ENCODE measurements at regions not wholly inside any gene's neighbourhood (a gene's known extent, or its start where the extent isn't known, plus 50 kb on each side); places are given as distances from the start of the nearest gene placed in this dataset.

- Histone ChIP-seq H3K27me3 (no peaks in the 10 kb centered on the region), H3K4me3 (no peak overlapping the region), H3K36me3 (no peaks in the 10 kb centered on the region), H3K4me1 (no peaks in the 10 kb centered on the region), H3K9me3 (peaks cover 0 to 12% (median 0%) of the 10 kb centered on the region in 4 donors), H3K27ac (no peak overlapping the region)
- DNase-seq (ENCODE audit: low spot score in 2 of 2) = no peak
- TF ChIP-seq EP300 (IDR thresholded peaks at IDR 0.05) (no peak), POLR2A (IDR thresholded peaks at IDR 0.05) (no peak)
- TF ChIP-seq, protein P1, sequence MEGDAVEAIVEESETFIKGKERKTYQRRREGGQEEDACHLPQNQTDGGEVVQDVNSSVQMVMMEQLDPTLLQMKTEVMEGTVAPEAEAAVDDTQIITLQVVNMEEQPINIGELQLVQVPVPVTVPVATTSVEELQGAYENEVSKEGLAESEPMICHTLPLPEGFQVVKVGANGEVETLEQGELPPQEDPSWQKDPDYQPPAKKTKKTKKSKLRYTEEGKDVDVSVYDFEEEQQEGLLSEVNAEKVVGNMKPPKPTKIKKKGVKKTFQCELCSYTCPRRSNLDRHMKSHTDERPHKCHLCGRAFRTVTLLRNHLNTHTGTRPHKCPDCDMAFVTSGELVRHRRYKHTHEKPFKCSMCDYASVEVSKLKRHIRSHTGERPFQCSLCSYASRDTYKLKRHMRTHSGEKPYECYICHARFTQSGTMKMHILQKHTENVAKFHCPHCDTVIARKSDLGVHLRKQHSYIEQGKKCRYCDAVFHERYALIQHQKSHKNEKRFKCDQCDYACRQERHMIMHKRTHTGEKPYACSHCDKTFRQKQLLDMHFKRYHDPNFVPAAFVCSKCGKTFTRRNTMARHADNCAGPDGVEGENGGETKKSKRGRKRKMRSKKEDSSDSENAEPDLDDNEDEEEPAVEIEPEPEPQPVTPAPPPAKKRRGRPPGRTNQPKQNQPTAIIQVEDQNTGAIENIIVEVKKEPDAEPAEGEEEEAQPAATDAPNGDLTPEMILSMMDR (IDR thresholded peaks at IDR 0.05) = no peak
- WGBS, 2 donors = 93 to 94% methylated on average over 1 of the region's 1 CpG
Observed at GRCh38 chr10:52665821-52666220, 106.8 kb downstream of the MBL2 start.

GRCh38 chr10:52666931-52667330 is 105.7 kb downstream of the MBL2 start:
- H3K27ac ChIP-seq = no peak overlapping the region
- H3K4me3 ChIP-seq = no peak overlapping the region
- no peaks in the 10 kb centered on the region for H3K4me1 ChIP-seq
- TF ChIP-seq EP300 (IDR thresholded peaks at IDR 0.05) (no peak), POLR2A (IDR thresholded peaks at IDR 0.05) (no peak)
- TF ChIP-seq, protein P1 (IDR thresholded peaks at IDR 0.05) = no peak
- H3K27me3 ChIP-seq = no peaks in the 10 kb centered on the region
- peaks cover 0 to 12% (median 0%) of the 10 kb centered on the region in 4 donors for H3K9me3 ChIP-seq
- 80 to 95% methylated on average over 1 of the region's 1 CpG for whole genome bisulfite sequencing, 2 donors
- no peaks in the 10 kb centered on the region for H3K36me3 ChIP-seq
- DNase-seq (ENCODE audit: low spot score in 2 of 2) = no peak

GRCh38 chr10:52668024-52668423 is 104.6 kb downstream of the MBL2 start:
- Histone ChIP-seq H3K27ac (no peak overlapping the region), H3K9me3 (peaks cover 0 to 12% (median 0%) of the 10 kb centered on the region in 4 donors), H3K4me1 (no peaks in the 10 kb centered on the region), H3K36me3 (no peaks in the 10 kb centered on the region), H3K4me3 (no peak overlapping the region), H3K27me3 (no peaks in the 10 kb centered on the region)
- DNase-seq (ENCODE audit: low spot score in 2 of 2) = no peak
- 41 to 50% methylated on average over 2 of the region's 2 CpGs for WGBS, 2 donors
- no peak for TF ChIP-seq EP300 (IDR thresholded peaks at IDR 0.05)
- TF ChIP-seq POLR2A (IDR thresholded peaks at IDR 0.05) = no peak
- TF ChIP-seq, protein P1 (IDR thresholded peaks at IDR 0.05) = no peak

- no peaks in the 10 kb centered on the region for H3K36me3 ChIP-seq
- H3K9me3 ChIP-seq = no peaks in the 10 kb centered on the region
- no peak for DNase-seq (ENCODE audit: low spot score in 2 of 2)
- WGBS, 2 donors = 76 to 83% methylated on average over 1 of the region's 1 CpG
- H3K4me3 ChIP-seq = no peak overlapping the region
- no peaks in the 10 kb centered on the region for H3K27me3 ChIP-seq
- H3K4me1 ChIP-seq = no peaks in the 10 kb centered on the region
- no peak overlapping the region for H3K27ac ChIP-seq
- no peak for TF ChIP-seq EP300 (IDR thresholded peaks at IDR 0.05)
- TF ChIP-seq, protein P1 (IDR thresholded peaks at IDR 0.05) = no peak
- TF ChIP-seq POLR2A (IDR thresholded peaks at IDR 0.05) = no peak
Observed at GRCh38 chr10:52672880-52673279, 99.7 kb downstream of the MBL2 start.

GRCh38 chr10:52673468-52673867 is 99.1 kb downstream of the MBL2 start:
- Histone ChIP-seq H3K4me1 (no peaks in the 10 kb centered on the region), H3K27ac (no peak overlapping the region), H3K4me3 (no peak overlapping the region), H3K36me3 (no peaks in the 10 kb centered on the region), H3K27me3 (no peaks in the 10 kb centered on the region), H3K9me3 (no peaks in the 10 kb centered on the region)
- TF ChIP-seq EP300 (IDR thresholded peaks at IDR 0.05) (no peak), POLR2A (IDR thresholded peaks at IDR 0.05) (no peak)
- TF ChIP-seq, protein P1 (IDR thresholded peaks at IDR 0.05) = no peak
- WGBS, 2 donors = 84 to 89% methylated on average over 2 of the region's 2 CpGs
- DNase-seq (ENCODE audit: low spot score in 2 of 2) = no peak
